HCT116 (cell line): ENCODE measurements at regions not wholly inside any gene's neighbourhood (a gene's known extent, or its start where the extent isn't known, plus 50 kb on each side); places are given as distances from the start of the nearest gene placed in this dataset.

Experiments
- ATAC-seq: fragments of 200-7000 bp; cut with Tn5 transposase; 2 replicates; pipeline ENCODE4 v1.9.1; 2020; ENCODE audit warnings: mild to moderate bottlenecking, moderate library complexity
- BruUV-seq: library from RNA; stranded (reverse); fragments of 400-500 nt; replicated peaks from 2 replicates; lab custom pipeline; 2021; lab: Mats Ljungman, UMichigan
- CTCF ChIA-PET: fragments of 300-600 bp; sonication (Branson Sonifier 250); formaldehyde crosslinking; loops from one replicate; lab custom pipeline; 2021; ENCODE audit warnings: antibody characterized with exemption; lab: Charles Lee
- POLR2A ChIA-PET: fragments of 300-600, 350-600 bp; sonication (Branson Sonifier 250); formaldehyde crosslinking; loops from one replicate; lab custom pipeline; 2021; ENCODE audit warnings: antibody characterized with exemption; lab: Charles Lee
- RAD21 ChIA-PET, 2 experiments: fragments of 300-600 bp; sonication (Branson Sonifier 250); formaldehyde crosslinking; loops; one replicate each; lab custom pipeline; 2023; ENCODE audit warnings: low total read pairs in 2 of 2; ENCODE audit not compliant: uncharacterized antibody in 2 of 2, unreplicated experiment in 2 of 2, low non-redundant PET in 1 of 2; lab: Charles Lee
- DNase-seq: peaks from one replicate; pipeline ENCODE4 v3.0.0-alpha.2; 2010; ENCODE audit warnings: low read depth, low spot score
- H2AFZ ChIP-seq: fragments of 200-600 bp; shearing (Covaris generic), sonication (generic); 2 replicates; pipeline ENCODE4 v1.6.1; 2017; ENCODE audit warnings: low read depth, mixed run types, mixed read lengths, antibody characterized with exemption, low read length; ENCODE audit not compliant: poor library complexity, severe bottlenecking
- H3K27ac ChIP-seq: 2 replicates; pipeline ENCODE4 v1.5.1; 2012; ENCODE audit warnings: low read depth, low read length
- H3K27me3 ChIP-seq: fragments of 200-600 bp; sonication (generic); 2 replicates; pipeline ENCODE4 v1.6.1; 2016; ENCODE audit warnings: mixed run types, low read length, mixed read lengths; ENCODE audit not compliant: insufficient read depth
- H3K36me3 ChIP-seq, 2 experiments: fragments of 200-500 bp in 1 of 2; fragments of 200-600 bp in 1 of 2; sonication (Bioruptor generic) in 1 of 2; sonication (generic) in 1 of 2; 2 replicates each; pipeline versions ENCODE4 v1.5.1 to v1.6.1; 2014 to 2016; ENCODE audit warnings: low read length in 2 of 2, inconsistent platforms in 1 of 2, mixed read lengths in 1 of 2, mixed run types in 1 of 2; ENCODE audit not compliant: insufficient read depth in 2 of 2, control insufficient read depth in 1 of 2
- H3K4me1 ChIP-seq, 2 experiments: fragments of 200-600 bp in 1 of 2; sonication (generic) in 1 of 2; 2 replicates each; pipeline versions ENCODE4 v1.5.1 to v1.6.1; 2012 to 2017; ENCODE audit warnings: low read length in 2 of 2, inconsistent platforms in 1 of 2, mild to moderate bottlenecking in 1 of 2, mixed read lengths in 1 of 2, mixed run types in 1 of 2, moderate library complexity in 1 of 2; ENCODE audit not compliant: insufficient read depth in 2 of 2, control insufficient read depth in 1 of 2
- H3K4me2 ChIP-seq: fragments of 200-600 bp; sonication (generic); 2 replicates; pipeline ENCODE4 v1.6.1; 2017; ENCODE audit warnings: mixed run types, low read length, mixed read lengths
- H3K4me3 ChIP-seq, 2 experiments: fragments of 200-600 bp in 1 of 2; sonication (generic) in 1 of 2; replicated peaks in 1 of 2; 2 replicates each; pipeline ENCODE4 v1.5.1; 2011 to 2016; ENCODE audit warnings: low read length in 2 of 2, control low read depth in 1 of 2, low read depth in 1 of 2, mild to moderate bottlenecking in 1 of 2, mixed read lengths in 1 of 2, mixed run types in 1 of 2
- H3K79me2 ChIP-seq: fragments of 200-600 bp; sonication (generic); 2 replicates; pipeline ENCODE4 v1.6.1; 2017; ENCODE audit warnings: mild to moderate bottlenecking, mixed run types, low read length, moderate library complexity, mixed read lengths; ENCODE audit not compliant: insufficient read depth
- H3K9ac ChIP-seq: fragments of 200-600 bp; sonication (generic); 2 replicates; pipeline ENCODE4 v1.6.1; 2016; ENCODE audit warnings: low read length, mixed read lengths
- H3K9me2 ChIP-seq: fragments of 200-600 bp; sonication (generic), shearing (Covaris generic); 2 replicates; pipeline ENCODE4 v1.6.1; 2017; ENCODE audit warnings: mixed run types, mild to moderate bottlenecking, moderate library complexity; ENCODE audit not compliant: insufficient read depth
- H3K9me3 ChIP-seq, 2 experiments: fragments of 200-500 bp in 1 of 2; fragments of 200-600 bp in 1 of 2; sonication (Bioruptor generic) in 1 of 2; sonication (generic) in 1 of 2; 2 replicates each; pipeline ENCODE4 v1.6.1; 2014 to 2017; ENCODE audit warnings: low read length in 2 of 2, mixed read lengths in 2 of 2, inconsistent platforms in 1 of 2, low read depth in 1 of 2, mild to moderate bottlenecking in 1 of 2, mixed run types in 1 of 2, moderate library complexity in 1 of 2; ENCODE audit not compliant: control insufficient read depth in 1 of 2, insufficient read depth in 1 of 2
- H4K20me1 ChIP-seq: fragments of 200-600 bp; sonication (generic), shearing (Covaris generic); 2 replicates; pipeline ENCODE4 v1.6.1; 2017; ENCODE audit warnings: mixed run types, mild to moderate bottlenecking, moderate library complexity; ENCODE audit not compliant: insufficient read depth
- ATF3 ChIP-seq: IDR thresholded peaks from 2 replicates; pipeline ENCODE4 v1.6.1; 2012
- CBX3 ChIP-seq: IDR thresholded peaks from 2 replicates; pipeline ENCODE4 v1.6.1; 2012; ENCODE audit warnings: low read depth
- CEBPB ChIP-seq: IDR thresholded peaks from 2 replicates; pipeline ENCODE4 v1.6.1; 2012; ENCODE audit warnings: low read depth
- CTCF ChIP-seq, 3 experiments: fragments of 200-600 bp in 1 of 3; sonication (generic) in 1 of 3; IDR thresholded peaks in 2 of 3; conservative IDR thresholded peaks in 1 of 3; 2 replicates each; pipeline ENCODE4 v1.5.1; 2012 to 2017; ENCODE audit warnings: low read depth in 2 of 3, low read length in 2 of 3, antibody characterized with exemption in 1 of 3, borderline replicate concordance in 1 of 3, control low read depth in 1 of 3, mild to moderate bottlenecking in 1 of 3, mixed read lengths in 1 of 3, mixed run types in 1 of 3, moderate library complexity in 1 of 3; ENCODE audit not compliant: insufficient read depth in 1 of 3
- EGR1 ChIP-seq: IDR thresholded peaks from 2 replicates; pipeline ENCODE4 v1.6.1; 2012; ENCODE audit warnings: low read depth
- ELF1 ChIP-seq: IDR thresholded peaks from 2 replicates; pipeline ENCODE4 v1.6.1; 2012; ENCODE audit warnings: low read depth, borderline replicate concordance
- EZH2 ChIP-seq: fragments of 200-600 bp; sonication (generic); IDR thresholded peaks from 2 replicates; pipeline ENCODE4 v1.6.1; 2017; ENCODE audit warnings: antibody characterized with exemption, mixed run types
- FOSL1 ChIP-seq: IDR thresholded peaks from 2 replicates; pipeline ENCODE4 v1.6.1; 2012; ENCODE audit warnings: low read depth
- JUND ChIP-seq: IDR thresholded peaks from 2 replicates; pipeline ENCODE4 v1.6.1; 2012
- POLR2A ChIP-seq: IDR thresholded peaks from 2 replicates; pipeline ENCODE4 v1.7.0; 2011; ENCODE audit warnings: borderline replicate concordance; ENCODE audit not compliant: insufficient read depth, insufficient read length; ENCODE audit errors: extremely low read depth
- POLR2AphosphoS5 ChIP-seq: IDR thresholded peaks from 2 replicates; pipeline ENCODE4 v1.6.1; 2011; ENCODE audit warnings: mild to moderate bottlenecking, low read depth, low read length, moderate library complexity
- RAD21 ChIP-seq: IDR thresholded peaks from 2 replicates; pipeline ENCODE4 v1.6.1; 2012; ENCODE audit warnings: low read depth, mild to moderate bottlenecking
- SIN3A ChIP-seq: IDR thresholded peaks from 2 replicates; pipeline ENCODE4 v1.6.1; 2012; ENCODE audit warnings: low read depth
- SP1 ChIP-seq: IDR thresholded peaks from 2 replicates; pipeline ENCODE4 v1.6.1; 2012; ENCODE audit warnings: low read depth
- SRF ChIP-seq: IDR thresholded peaks from 2 replicates; pipeline ENCODE4 v1.6.1; 2012; ENCODE audit warnings: low read depth
- TCF7L2 ChIP-seq: IDR thresholded peaks from 2 replicates; pipeline ENCODE4 v1.7.0; 2011; ENCODE audit warnings: borderline replicate concordance, inconsistent platforms; ENCODE audit not compliant: insufficient read depth, insufficient read length; ENCODE audit errors: extremely low read depth
- YY1 ChIP-seq: IDR thresholded peaks from 2 replicates; pipeline ENCODE4 v1.6.1; 2011; ENCODE audit warnings: low read length, low read depth, moderate library complexity, mild to moderate bottlenecking; ENCODE audit not compliant: insufficient replicate concordance; ENCODE audit errors: extremely low read depth
- ZBTB33 ChIP-seq: IDR thresholded peaks from 2 replicates; pipeline ENCODE4 v1.6.1; 2011; ENCODE audit warnings: mild to moderate bottlenecking, low read length, moderate library complexity; ENCODE audit not compliant: insufficient replicate concordance; ENCODE audit errors: extremely low read depth
- ZFX ChIP-seq: fragments of 450-650 bp; IDR thresholded peaks from 2 replicates; pipeline ENCODE4 v1.6.1; 2017
- ZNF274 ChIP-seq: fragments of 200-500 bp; sonication (Bioruptor generic); IDR thresholded peaks from 2 replicates; pipeline ENCODE4 v1.6.1; 2014; ENCODE audit warnings: mild to moderate bottlenecking, low read depth, low read length, inconsistent platforms
- intact Hi-C: fragments of 100-400 bp; cut with micrococcal nuclease; formaldehyde crosslinking; loops from 2 replicates; pipeline ENCODE4 v1.10.0; 2022
- TF ChIP-seq, protein P1 (sequence below): IDR thresholded peaks from 2 replicates; pipeline ENCODE4 v1.6.1; 2012

- TF ChIP-seq CTCF (IDR thresholded peaks at IDR 0.05 in 2 of 3, conservative IDR thresholded peaks at IDR 0.05 in 1 of 3; ENCODE audit: borderline replicate concordance in 1 of 3, insufficient read depth in 1 of 3, low read depth in 2 of 3, low read length in 2 of 3) = no peak
- no peak for TF ChIP-seq ZNF274
- TF ChIP-seq FOSL1 = no peak
- no peak for TF ChIP-seq ZFX
- TF ChIP-seq YY1 = no peak
Measured at GRCh38 chr18:42445359-42445758, 490.3 kb downstream of the PIK3C3 start (continued).

DNA sequence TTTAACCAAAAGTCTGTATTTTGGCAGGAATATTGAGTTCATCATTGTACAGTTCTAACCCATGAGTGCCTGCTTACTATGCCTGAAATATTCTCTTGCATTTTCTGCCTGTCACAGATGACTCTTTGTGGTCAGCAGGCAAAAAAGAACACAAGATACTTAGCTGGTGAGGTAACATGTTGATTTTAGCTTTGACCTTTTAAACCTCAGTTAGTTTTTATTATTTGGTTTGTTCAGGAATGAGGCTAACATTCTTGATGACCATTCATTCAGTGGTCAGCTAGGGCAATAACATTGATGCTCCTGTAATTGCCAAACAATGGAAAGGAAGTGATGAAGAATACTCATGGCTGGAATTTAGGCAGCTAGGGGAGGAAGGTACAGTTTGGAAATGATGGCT lies 491.2 kb downstream of the PIK3C3 start:
- ATAC-seq = no peak
- Histone ChIP-seq H3K9me2 (no peaks in the 10 kb centered on the region), H3K79me2 (no peaks in the 10 kb centered on the region), H3K4me2 (no peak overlapping the region), H3K9ac (no peak overlapping the region), H3K4me3 (no peak overlapping the region), H4K20me1 (no peaks in the 10 kb centered on the region), H3K36me3 (no peaks in the 10 kb centered on the region), H3K27ac (no peak overlapping the region), H3K27me3 (no peaks in the 10 kb centered on the region), H3K9me3 (peaks cover 7 to 22% of the 10 kb centered on the region in 2 experiments; a peak in 2 of 4 replicates), H3K4me1 (no peaks in the 10 kb centered on the region), H2AFZ (no peak overlapping the region)
- no TSS peak for BruUV-seq
- intact Hi-C loops = no loop called here
- TF ChIP-seq ELF1 = no peak
- no peak for TF ChIP-seq POLR2AphosphoS5
- TF ChIP-seq SP1 = no peak
- TF ChIP-seq, protein P1, sequence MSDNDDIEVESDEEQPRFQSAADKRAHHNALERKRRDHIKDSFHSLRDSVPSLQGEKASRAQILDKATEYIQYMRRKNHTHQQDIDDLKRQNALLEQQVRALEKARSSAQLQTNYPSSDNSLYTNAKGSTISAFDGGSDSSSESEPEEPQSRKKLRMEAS = no peak
- no peak for TF ChIP-seq FOSL1
- TF ChIP-seq JUND = no peak
- TF ChIP-seq CEBPB = no peak
- no peak for TF ChIP-seq YY1
- no peak for TF ChIP-seq SRF
- no peak for TF ChIP-seq ZBTB33
- no peak for TF ChIP-seq EZH2
- TF ChIP-seq RAD21 = no peak
- TF ChIP-seq CBX3 = no peak
- TF ChIP-seq ZNF274 = no peak
- TF ChIP-seq SIN3A = no peak
- no peak for TF ChIP-seq EGR1
- no peak for TF ChIP-seq TCF7L2
- TF ChIP-seq ZFX = no peak
- TF ChIP-seq ATF3 = no peak
- no peak for TF ChIP-seq POLR2A
- ChIA-PET POLR2A (no interaction called here), RAD21 (no interaction called here), CTCF (no interaction called here)
- no peak for DNase-seq
